ENCODE measurements at regions not wholly inside any gene's neighbourhood (a gene's known extent, or its start where the extent isn't known, plus 50 kb on each side); places are given as distances from the start of the nearest gene placed in this dataset.

GRCh38 chr4:148857239-148857972 lies 415.2 kb upstream of the NR3C2 start:
- Histone ChIP-seq H3K9me3 (ENCODE audit: low read depth) (no peaks in the 10 kb centered on the region), H3K9me2 (ENCODE audit: insufficient read depth) (no peaks in the 10 kb centered on the region), H3K4me1 (ENCODE audit: insufficient read depth) (no peaks in the 10 kb centered on the region), H3K4me2 (ENCODE audit: unreplicated experiment) (no peak overlapping the region), H3K4me3 (no peak overlapping the region), H4K20me1 (ENCODE audit: insufficient read depth) (no peaks in the 10 kb centered on the region), H3K27ac (no peak overlapping the region), H3K36me3 (ENCODE audit: low read depth) (no peaks in the 10 kb centered on the region), H3K27me3 (replicated peaks; ENCODE audit: insufficient read depth) (no peaks in the 10 kb centered on the region), H3K9ac (no peak overlapping the region), H3K79me2 (ENCODE audit: insufficient read depth) (no peaks in the 10 kb centered on the region), H2AFZ (no peak overlapping the region), H3F3A (ENCODE audit: insufficient read depth) (no peaks in the 10 kb centered on the region)
- WGBS, 2 experiments (ENCODE audit: low coverage in 1 of 2, low lambda C conversion rate in 2 of 2, missing lambda C conversion rate in 2 of 2): 25% methylated on average over 4 of the region's 4 CpGs
- in situ Hi-C loops (cut with MboI): no loop called here
- no peak for TF ChIP-seq EZH2phosphoT487 (IDR thresholded peaks at IDR 0.05; ENCODE audit: insufficient read depth, low read depth)
- no peak for DNase-seq

- Histone ChIP-seq H3K4me2 (ENCODE audit: unreplicated experiment) (no peak overlapping the region), H3F3A (ENCODE audit: insufficient read depth) (no peaks in the 10 kb centered on the region), H3K79me2 (ENCODE audit: insufficient read depth) (no peaks in the 10 kb centered on the region), H3K4me1 (ENCODE audit: insufficient read depth) (no peaks in the 10 kb centered on the region), H3K36me3 (ENCODE audit: low read depth) (no peaks in the 10 kb centered on the region), H4K20me1 (ENCODE audit: insufficient read depth) (no peaks in the 10 kb centered on the region), H3K4me3 (no peak overlapping the region), H3K9ac (no peak overlapping the region), H3K27me3 (replicated peaks; ENCODE audit: insufficient read depth) (no peaks in the 10 kb centered on the region), H3K9me2 (ENCODE audit: insufficient read depth) (no peaks in the 10 kb centered on the region), H3K9me3 (ENCODE audit: low read depth) (no peaks in the 10 kb centered on the region), H2AFZ (no peak overlapping the region), H3K27ac (no peak overlapping the region)
- no peak for TF ChIP-seq EZH2 (IDR thresholded peaks at IDR 0.05; ENCODE audit: insufficient read depth, poor library complexity, severe bottlenecking)
- no peak for TF ChIP-seq EZH2phosphoT487 (IDR thresholded peaks at IDR 0.05; ENCODE audit: insufficient read depth, low read depth)
- in situ Hi-C loops (cut with MboI): no loop called here
- DNase-seq: no peak
Observed at GRCh38 chr4:148854203-148854602, 412.0 kb upstream of the NR3C2 start.

GRCh38 chr4:148852092-148852699 lies 410.0 kb upstream of the NR3C2 start:
- Histone ChIP-seq H3K27ac (no peak overlapping the region), H3K4me1 (ENCODE audit: insufficient read depth) (no peaks in the 10 kb centered on the region), H3K79me2 (ENCODE audit: insufficient read depth) (no peaks in the 10 kb centered on the region), H3K4me2 (ENCODE audit: unreplicated experiment) (no peak overlapping the region), H3K36me3 (ENCODE audit: low read depth) (no peaks in the 10 kb centered on the region), H3K9me3 (ENCODE audit: low read depth) (no peaks in the 10 kb centered on the region), H2AFZ (no peak overlapping the region), H4K20me1 (ENCODE audit: insufficient read depth) (no peaks in the 10 kb centered on the region), H3F3A (ENCODE audit: insufficient read depth) (no peaks in the 10 kb centered on the region), H3K4me3 (no peak overlapping the region), H3K9ac (no peak overlapping the region), H3K27me3 (replicated peaks; ENCODE audit: insufficient read depth) (no peaks in the 10 kb centered on the region), H3K9me2 (ENCODE audit: insufficient read depth) (no peaks in the 10 kb centered on the region)
- DNase-seq: no peak
- 14 to 30% methylated on average over 3 of the region's 3 CpGs for WGBS, 2 experiments (ENCODE audit: low coverage in 1 of 2, low lambda C conversion rate in 2 of 2, missing lambda C conversion rate in 2 of 2)
- no peak for TF ChIP-seq EZH2phosphoT487 (IDR thresholded peaks at IDR 0.05; ENCODE audit: insufficient read depth, low read depth)
- no peak for TF ChIP-seq EZH2 (IDR thresholded peaks at IDR 0.05; ENCODE audit: insufficient read depth, poor library complexity, severe bottlenecking)
- in situ Hi-C loops (cut with MboI): no loop called here

- H3K27me3 ChIP-seq (replicated peaks; ENCODE audit: insufficient read depth): no peaks in the 10 kb centered on the region
- H3K4me3 ChIP-seq: no peak overlapping the region
- H3K4me2 ChIP-seq (ENCODE audit: unreplicated experiment): no peak overlapping the region
- no peaks in the 10 kb centered on the region for H3K36me3 ChIP-seq (ENCODE audit: low read depth)
- no peak overlapping the region for H3K9ac ChIP-seq
- no peaks in the 10 kb centered on the region for H3K79me2 ChIP-seq (ENCODE audit: insufficient read depth)
- H3K27ac ChIP-seq: no peak overlapping the region
- H3F3A ChIP-seq (ENCODE audit: insufficient read depth): no peaks in the 10 kb centered on the region
- TF ChIP-seq EZH2phosphoT487 (IDR thresholded peaks at IDR 0.05; ENCODE audit: insufficient read depth, low read depth): no peak
- no peak for TF ChIP-seq EZH2 (IDR thresholded peaks at IDR 0.05; ENCODE audit: insufficient read depth, poor library complexity, severe bottlenecking)
- no peaks in the 10 kb centered on the region for H3K9me2 ChIP-seq (ENCODE audit: insufficient read depth)
- H4K20me1 ChIP-seq (ENCODE audit: insufficient read depth): no peaks in the 10 kb centered on the region
- H3K4me1 ChIP-seq (ENCODE audit: insufficient read depth): no peaks in the 10 kb centered on the region
- no peak for DNase-seq
- WGBS, 2 experiments (ENCODE audit: low coverage in 1 of 2, low lambda C conversion rate in 2 of 2, missing lambda C conversion rate in 2 of 2): 26 to 27% methylated on average over 2 of the region's 2 CpGs
- in situ Hi-C loops (cut with MboI): no loop called here
- H3K9me3 ChIP-seq (ENCODE audit: low read depth): no peaks in the 10 kb centered on the region
- H2AFZ ChIP-seq: no peak overlapping the region
Observed at GRCh38 chr4:148850257-148850995, 408.2 kb upstream of the NR3C2 start.
